GM18519 (cell line): ENCODE measurements at regions not wholly inside any gene's neighbourhood (a gene's known extent, or its start where the extent isn't known, plus 50 kb on each side); places are given as distances from the start of the nearest gene placed in this dataset.
"Not testable (repeated sequence)": the region's sequence is repeated elsewhere in the genome, so short reads cannot be mapped to it uniquely, and the experiment has no call there.

ENCODE experiments used
- ATAC-seq: cut with Tn5 transposase; IDR thresholded peaks from one replicate; pipeline ENCODE4 v1.9.1; 2021; ENCODE audit warnings: mild to moderate bottlenecking, moderate library complexity; ENCODE audit not compliant: unreplicated experiment, low FRiP score

DNA sequence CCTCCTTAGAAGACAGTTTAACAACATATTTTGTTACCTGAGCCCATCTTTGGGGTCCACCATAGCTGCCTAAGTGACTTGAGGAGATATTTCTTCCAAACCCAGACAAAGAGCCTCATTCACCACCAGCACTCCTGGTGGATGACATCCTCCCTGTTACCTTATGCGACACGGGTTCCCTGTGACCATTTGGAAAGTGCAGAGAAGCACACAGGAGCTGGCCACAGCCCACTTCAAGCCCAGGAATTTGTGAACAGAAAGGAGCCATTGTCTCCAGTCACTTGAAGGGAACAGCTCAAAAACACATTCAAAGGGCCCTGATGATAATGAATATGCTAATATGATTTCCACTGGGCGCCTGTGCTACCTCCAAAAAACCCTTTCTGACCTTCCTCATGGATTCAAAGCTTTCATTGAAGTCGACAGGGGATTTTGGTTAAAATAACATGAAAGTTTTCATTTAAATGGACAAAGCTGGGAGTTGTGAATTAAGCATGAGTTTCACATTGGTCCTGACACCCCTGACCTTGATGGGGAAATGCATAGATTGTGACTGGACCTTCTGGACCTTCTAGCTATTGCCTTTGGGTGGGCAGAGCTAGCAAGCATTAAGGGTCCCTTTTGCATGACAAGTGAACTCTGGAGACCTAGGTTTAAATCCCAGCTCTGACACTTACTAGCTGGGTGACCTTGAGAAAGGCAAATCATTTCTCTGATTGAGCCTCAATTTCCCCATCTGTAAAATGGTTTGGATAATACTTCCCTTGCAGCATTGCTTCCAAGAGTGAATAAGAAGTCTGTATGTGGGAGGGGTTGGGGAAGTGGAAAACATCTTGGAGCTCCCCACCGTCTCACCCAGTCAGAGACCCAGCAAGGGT, 83.3 kb upstream of the SIRPA start:
- no peak for ATAC-seq

DNA sequence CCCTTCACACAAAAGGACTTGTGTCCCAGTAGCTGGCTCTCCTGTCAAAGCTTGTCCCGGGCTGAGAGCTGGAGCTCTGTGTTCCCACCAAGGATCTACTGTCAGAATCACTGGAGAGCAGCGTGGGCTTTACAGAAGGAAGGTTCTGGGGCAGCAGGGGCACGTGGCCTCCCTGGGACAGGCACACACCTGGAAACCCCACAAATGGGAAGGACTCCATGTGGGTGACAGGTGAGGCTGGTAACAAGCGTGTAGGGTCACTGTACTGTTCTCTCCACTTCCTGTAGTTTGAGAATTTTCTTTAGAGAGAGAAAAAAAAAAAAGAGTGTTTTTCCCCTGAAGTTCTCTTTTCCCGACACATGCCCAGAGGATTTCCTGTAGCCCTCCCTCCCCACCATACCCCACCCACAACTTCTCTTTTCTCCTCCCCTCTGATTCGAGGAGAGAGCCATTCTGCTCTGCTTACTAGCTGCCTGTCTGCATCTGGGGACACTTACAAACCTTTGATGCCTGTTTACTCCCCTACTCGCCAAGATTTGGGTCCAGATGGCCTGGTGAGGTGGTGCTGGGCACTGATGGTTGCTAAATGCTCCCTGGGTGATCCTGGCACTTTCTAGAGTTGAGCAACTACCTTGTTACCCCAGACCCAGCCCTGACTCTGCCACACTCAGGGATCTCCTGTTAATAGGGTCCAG, 84.1 kb upstream of the SIRPA start:
- ATAC-seq = no peak

DNA sequence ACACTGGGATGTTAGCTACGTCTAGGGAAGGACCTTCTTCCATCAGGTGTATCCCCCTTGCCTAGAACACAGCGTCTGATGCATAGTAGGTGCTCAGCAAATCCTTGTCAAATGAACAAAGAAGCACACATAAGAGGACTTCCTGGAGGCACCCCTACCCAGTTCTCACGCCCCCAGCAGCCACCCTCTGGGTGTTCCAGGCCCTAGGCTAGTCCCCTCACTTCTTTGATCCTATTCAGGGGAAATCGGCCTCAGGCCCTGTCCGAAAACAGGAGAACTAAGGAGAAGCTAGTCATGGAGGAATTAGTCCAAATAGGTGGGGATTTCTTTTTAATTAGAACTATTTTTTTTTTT, 84.7 kb upstream of the SIRPA start:
- ATAC-seq = no peak

DNA sequence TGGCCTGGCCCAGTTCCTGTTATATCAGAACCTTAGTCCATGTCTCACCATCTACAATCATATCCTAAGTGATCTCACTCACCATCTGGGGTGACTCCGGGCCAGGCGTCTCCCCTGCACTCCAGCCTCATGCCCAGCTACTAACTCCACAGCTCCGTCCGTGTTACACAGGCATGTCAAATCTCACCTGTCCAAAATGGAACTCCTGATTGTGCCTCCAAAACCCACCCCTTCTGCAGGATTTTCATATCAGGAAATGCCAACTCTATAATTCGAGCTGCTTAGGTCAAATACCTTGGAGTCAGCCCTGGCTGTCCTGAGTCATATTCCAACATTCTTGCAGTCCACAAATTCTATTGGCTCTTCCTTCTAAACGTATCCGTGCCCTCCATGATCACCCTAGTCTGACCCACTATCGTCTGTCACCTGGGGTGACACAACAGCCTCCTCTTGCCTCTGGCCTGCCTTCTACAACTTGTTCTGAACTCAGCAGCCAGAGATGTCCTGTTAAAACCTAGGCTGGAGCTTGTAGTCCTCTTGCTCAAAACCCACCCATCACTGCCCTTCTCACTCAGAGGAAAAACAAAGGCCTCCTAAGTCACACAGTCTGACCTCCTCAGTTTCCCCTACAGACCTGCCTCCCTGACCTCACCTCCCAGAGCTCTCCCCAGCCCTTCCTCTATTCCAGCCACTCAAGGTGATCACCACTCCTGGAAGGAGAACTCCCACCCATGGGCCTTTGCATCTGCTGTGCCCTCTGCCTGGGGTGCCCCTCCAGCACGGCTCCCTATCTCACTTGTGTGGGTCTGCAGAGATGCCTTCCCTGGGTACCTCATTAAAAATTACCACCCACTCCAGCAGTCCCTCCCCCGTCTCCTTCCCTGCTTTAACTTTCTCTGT, 85.3 kb upstream of the SIRPA start:
- ATAC-seq = no peak

DNA sequence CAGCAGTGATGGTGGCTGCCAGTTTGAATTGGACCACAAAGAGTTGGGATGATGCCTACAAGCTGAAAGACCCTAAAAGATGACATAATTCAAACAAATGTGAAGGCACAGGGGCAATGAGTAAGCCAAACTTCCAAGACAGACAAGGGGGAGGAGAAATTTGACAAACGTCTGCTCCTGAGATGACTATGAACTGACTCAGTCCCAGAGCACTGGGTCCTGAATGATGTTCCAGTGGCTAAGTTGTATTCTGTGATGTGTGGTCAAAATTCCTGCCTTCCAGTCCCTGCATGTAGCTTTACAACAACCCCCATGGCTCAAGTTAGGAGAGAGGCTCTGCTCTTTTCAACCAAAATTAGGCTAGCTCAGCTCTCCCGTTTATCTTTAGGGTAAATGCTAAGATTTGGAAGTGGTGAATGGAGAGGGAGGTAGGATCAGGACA, 86.1 kb upstream of the SIRPA start:
- no peak for ATAC-seq

DNA sequence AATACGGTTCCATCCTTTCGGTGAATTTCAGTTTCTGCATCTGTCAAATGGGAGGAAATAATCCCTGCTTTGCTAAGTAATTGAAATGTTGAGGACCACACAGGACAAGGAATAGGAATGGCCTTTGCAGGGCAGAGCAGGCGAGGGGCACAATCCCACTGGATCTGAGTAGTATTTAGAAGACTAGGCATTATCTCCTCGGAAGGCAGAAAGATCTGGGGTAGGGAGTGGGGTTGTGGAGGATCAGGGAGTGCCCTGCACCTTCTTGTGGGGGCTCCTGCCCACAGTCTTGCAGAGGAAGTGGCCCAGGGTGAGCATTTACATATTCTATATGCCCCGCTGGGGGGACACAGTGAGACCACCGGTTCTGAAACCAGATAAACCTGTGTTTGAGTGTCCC, 87.1 kb upstream of the SIRPA start:
- no peak for ATAC-seq

DNA sequence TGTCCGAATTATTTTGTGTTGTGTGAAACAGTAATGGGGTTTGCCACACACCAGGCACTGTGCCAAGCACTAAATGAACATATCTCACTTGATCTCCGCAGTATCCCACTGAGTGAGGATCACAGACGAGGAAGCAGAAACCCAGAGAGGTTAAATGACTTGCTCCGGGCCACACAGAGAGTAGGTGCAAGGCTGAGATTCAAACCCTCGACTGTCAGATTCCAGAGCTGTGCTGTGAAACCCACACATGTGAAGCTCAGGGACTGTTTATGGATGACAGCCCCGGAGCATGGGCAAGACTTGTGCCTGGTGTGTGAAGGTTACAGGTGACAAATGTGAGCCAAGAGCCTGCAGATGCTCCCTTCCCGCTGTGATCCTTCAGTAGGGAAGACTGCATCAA, 87.8 kb upstream of the SIRPA start:
- no peak for ATAC-seq

DNA sequence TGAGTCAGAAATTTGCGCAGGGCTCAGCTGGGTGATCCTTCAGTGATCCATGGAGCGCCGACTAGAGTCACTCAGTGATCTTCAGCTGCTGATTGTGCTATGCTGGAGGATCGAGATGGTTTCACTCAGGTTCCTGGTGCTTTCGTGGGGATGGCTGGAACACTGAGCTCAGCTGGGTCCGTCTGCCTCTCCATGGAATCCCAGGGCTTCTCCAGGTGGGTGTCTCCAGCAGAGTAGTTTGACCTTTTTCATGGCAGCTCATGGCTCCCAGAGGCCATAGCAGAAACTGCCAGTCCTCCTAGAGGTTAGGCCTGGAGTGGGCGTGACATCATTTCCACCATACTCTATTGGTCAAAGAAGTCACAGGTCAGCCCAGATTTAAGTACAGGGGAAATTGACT, 88.8 kb upstream of the SIRPA start:
- no peak for ATAC-seq

DNA sequence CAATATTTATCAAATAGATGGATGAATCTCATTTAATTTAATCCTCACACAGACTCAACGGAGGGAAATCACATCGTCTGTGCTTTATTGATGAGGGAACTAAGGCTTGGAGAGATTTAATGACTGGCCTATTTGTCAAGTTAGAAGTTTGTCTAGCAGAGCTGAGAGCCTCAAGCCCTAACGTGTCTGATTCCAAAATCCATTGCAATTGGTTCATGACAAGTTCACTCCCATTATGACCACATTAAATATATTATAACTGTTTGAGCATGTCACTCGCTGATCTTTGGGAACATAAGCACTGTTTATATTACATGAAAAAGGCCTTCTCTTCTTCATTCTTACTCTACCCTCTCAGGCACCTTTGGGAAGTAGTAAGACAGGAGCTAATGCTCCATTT, 89.4 kb upstream of the SIRPA start:
- no peak for ATAC-seq

DNA sequence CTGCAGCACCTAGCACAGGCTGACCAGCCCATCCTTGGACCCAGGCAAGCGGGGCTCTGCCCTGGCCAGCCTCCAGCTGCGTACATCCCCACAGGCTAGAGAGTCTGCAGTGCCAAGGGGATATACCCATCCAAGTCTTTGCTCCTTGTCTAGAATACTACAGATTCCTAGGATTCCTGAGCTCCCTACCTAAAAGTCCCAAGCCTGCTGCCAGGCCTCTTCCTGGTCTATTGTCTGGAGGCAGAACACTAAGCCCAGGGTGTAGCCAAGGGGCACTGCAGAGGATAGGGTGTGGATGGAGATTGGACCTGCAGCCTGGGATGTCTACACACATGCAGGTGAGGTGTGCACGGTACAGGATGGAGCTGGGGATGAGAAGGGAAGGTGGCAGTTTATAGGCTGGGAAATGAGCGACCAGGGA, 90.0 kb upstream of the SIRPA start:
- ATAC-seq = no peak

DNA sequence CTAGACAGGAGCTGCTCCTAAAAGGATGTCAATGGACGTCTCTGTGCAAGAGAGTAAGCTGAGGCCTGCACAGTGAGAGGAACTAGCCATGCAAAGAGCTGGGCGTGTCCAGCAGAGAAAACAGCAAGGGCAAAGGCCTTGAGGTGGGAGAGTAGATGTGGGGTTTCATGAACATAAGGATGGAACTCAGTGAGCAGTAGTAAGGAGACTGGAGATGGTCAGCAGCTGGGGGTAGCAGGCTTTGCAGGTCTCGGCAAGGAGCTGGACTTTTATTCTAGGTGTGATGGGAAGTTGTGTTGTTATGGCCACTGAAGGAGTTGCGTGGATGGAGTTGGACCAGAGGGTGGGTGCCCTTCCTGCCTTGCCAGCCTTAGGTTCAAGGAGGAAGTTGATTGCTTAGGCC, 90.7 kb upstream of the SIRPA start:
- no peak for ATAC-seq

DNA sequence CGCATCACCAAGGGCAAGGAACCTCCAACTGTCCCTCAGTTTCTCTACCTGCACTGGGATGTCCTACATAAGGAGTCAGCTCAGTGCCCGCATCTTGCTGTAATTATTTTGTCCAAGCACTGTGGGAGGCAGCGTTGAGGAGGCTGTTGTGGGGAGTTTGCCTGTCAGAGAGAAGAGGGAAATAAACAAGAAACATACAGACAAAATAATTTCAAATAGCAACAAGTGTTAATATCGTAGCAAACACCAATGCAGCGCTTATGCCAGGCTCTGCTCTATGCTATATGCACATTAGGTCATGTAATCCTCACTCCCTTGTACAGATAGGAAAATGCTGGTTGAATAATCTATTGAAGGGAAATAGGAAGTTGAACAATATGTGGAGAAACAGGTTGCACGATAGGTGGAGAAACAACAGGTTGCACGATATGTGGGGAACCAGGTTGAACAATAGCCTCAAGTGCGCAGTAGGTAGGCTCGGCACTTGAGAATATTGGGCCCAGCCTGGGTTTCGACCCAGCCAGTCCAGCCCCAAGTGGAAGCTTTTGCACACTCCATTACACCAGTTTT, 91.2 kb upstream of the SIRPA start:
- no peak for ATAC-seq

DNA sequence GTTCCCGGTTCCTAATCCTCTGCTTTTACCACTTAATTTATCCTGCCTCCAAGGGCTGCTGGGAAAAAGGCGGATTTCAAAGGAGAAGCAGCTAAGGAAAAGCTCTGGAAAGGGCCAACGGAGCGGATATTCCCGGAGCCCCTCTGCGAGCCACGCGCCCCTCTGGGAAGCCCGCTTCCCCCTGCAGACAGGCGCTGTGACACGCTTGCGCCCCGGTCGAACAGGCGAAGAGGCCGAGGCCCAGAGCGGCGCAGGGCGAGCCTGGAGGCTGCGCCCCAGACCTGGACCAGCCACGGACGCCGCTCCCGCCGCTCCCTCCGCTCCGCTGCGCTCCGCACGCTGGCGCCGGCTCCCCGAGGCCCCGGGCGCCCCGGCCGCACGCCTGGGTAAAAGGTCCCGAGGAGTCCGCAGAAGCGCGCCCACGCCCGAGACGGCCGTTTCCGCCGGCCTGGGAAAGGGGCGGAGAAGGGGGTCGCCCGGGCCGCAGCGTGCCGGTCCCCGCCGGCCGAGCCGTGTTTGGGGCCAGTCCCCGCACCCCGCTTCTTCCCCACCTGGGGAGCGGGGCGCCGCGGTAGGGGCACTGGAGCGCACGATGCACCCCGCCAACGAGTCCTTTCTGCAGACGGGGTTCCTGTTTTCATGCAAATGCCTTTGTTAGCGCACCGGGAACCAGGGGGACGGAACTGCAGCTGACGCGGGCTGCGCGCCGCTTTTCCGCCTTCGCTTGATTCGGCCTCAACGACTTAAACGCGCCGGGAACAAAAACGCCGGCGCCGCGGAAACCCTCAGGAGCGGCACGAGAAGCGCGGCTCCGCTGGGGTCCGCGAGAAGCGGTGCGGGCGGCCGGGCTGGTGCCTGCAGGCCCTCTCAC, 91.9 kb upstream of the SIRPA start:
- no peak for ATAC-seq

DNA sequence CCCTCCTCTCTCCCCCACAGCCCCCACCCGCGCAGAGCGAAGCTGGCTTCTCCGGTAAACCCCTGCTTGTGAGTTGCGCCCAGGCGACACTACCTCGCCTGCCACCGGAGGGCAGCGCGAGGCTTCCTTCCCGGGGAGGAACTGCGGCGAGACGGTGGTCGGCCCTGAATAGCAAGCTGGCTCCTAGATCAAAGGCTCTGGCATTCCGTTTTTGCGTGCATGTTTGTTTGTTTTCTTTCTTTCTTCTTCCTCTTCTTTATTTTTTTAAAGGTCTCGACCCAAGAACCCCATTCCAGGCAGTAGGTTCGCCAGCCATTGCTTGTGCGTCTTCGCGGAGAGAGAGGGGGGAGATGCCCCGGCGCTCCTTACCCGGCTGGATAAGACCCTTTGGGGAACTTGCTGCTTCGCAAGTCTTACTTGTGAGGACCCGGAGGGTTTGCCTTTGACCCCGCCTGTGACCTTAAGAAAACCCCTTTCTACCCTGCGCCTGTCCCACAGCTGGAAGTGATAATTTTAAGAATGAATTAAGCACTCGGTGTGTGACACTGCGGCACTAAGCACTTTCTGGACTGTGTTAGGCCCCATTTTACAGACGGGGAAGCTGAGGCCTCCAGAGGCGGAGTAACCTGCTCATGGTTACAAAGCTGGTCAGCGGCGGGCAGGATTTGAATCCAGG, 92.7 kb upstream of the SIRPA start:
- no peak for ATAC-seq

DNA sequence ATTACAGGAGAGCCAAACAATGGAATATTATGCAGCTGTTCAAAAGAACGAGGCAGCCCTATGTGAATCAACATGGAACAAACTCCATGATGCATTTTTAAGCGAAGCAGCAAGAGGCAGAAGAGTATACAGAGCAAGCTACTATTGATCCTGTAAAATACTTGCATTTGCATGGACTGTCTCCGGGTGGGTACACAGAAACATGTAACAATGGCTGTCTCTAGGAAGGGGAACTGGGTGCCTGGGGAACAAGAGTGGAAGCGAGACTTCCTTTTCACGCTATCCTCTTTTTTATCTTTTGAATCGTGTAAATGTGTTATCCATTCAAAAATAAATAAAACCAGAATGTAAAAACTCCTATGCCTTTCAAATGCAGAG, 93.3 kb upstream of the SIRPA start:
- ATAC-seq = no peak

DNA sequence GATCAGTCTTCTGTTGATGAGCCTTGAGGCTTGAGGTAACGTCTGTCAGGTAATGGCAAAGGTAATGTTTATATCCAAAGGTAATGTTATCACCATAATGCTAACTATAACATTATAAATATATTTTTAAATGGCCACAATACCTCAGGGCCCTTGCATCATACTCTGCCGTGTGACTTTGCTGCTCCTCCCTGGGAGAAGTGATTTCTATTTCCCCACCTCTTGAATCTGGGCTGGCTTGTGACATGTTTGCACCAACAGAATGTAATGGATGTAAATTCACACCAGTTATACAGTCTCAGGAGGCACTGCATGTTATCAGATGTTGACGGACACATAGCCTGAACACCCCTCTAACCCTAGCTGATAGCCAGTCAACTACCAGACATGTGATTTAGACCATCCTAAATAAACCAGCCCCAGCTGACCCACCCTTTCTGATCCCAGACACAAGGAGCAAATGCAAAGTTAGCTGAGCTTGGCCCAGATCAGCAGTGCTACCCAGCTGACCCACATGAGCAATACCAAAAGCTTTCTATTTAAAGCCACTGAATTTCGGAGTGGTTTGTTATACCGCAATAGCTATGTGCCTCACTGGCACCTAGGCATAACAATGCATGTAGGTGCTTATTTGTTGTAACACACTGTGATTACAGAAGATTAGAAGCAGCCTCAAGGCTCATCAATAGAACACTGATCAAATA, 93.8 kb upstream of the SIRPA start:
- ATAC-seq = no peak

DNA sequence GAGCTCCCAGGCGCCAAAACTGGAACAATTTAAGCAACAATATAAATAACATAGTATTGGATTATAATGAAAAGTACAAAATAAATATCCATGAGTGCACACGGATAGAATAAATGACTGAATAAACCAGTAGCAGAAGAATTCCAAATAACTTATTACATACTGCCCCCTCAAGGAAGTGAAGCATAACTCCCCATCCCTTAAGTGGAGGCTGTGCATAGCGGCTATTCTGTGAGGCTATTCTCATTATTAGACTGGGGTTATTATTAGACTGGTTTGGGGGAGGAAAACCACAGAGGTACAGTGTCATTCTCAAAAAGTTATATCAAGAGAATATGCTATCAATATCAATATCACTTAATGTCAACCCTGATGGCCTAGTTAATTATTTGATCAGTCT, 94.4 kb upstream of the SIRPA start:
- no peak for ATAC-seq

DNA sequence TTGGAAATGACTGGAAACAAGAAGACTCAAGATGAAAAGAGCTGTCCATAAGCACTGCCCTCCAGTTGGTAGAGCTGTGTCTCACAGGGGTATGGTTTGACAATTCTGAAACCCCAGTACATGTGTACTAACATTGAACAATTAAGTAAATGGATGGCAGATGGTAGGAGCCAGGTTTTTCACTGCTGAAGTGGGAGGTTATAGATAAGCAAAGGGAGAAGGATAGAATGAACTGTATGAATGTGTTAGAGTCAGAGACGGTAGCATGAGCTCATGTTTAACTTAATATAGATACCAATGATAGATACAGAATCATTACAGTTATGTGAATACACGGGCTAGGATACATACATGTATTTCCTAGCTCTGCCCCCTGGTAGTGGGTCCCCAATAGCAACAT, 95.0 kb upstream of the SIRPA start:
- no peak for ATAC-seq

DNA sequence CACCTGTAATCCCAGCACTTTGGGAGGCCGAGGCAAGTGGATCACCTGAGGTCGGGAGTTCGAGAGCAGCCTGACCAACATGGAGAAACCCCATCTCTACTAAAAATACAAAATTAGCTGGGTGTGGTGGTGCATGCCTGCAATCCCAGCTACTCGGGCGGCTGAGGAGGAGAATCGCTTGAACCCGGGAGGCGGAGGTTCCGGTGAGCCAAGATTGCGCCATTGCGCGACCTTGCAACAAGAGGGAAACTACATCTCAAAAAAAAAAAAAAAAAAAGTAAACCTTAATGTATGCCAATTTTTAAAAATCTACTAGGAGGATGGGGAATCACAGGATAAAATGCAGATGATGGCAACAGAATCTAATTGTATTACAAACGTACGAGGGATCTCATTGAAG, 95.5 kb upstream of the SIRPA start:
- not testable (repeated sequence) for ATAC-seq
